Mammary epithelial cell (primary cell): ENCODE measurements at regions not wholly inside any gene's neighbourhood (a gene's known extent, or its start where the extent isn't known, plus 50 kb on each side); places are given as distances from the start of the nearest gene placed in this dataset.

Experiments used
- CTCF ChIP-seq, 2 donors: IDR thresholded peaks in 1 of 2; conservative IDR thresholded peaks in 1 of 2; 2 replicates each; pipeline ENCODE4 v1.5.1; 2011 to 2012; ENCODE audit warnings: inconsistent platforms in 2 of 2, low read length in 2 of 2, mild to moderate bottlenecking in 2 of 2, control low read depth in 1 of 2, low read depth in 1 of 2; ENCODE audit not compliant: insufficient read depth in 1 of 2; ENCODE audit errors: extremely low read depth in 1 of 2
- EZH2 ChIP-seq: IDR thresholded peaks from 2 replicates; pipeline ENCODE4 v1.6.1; 2012; ENCODE audit warnings: low read length, inconsistent platforms, borderline replicate concordance

GRCh38 chr2:409523-409922 lies 121.6 kb upstream of the ALKAL2 start:
- TF ChIP-seq CTCF (conservative IDR thresholded peaks at IDR 0.05 in 1 of 2, IDR thresholded peaks at IDR 0.05 in 1 of 2; ENCODE audit: extremely low read depth in 1 of 2, insufficient read depth in 1 of 2, low read depth in 1 of 2, low read length in 2 of 2), result no peak
- TF ChIP-seq EZH2, result no peak
